ENCODE measurements at regions not wholly inside any gene's neighbourhood (a gene's known extent, or its start where the extent isn't known, plus 50 kb on each side); places are given as distances from the start of the nearest gene placed in this dataset.

DNA sequence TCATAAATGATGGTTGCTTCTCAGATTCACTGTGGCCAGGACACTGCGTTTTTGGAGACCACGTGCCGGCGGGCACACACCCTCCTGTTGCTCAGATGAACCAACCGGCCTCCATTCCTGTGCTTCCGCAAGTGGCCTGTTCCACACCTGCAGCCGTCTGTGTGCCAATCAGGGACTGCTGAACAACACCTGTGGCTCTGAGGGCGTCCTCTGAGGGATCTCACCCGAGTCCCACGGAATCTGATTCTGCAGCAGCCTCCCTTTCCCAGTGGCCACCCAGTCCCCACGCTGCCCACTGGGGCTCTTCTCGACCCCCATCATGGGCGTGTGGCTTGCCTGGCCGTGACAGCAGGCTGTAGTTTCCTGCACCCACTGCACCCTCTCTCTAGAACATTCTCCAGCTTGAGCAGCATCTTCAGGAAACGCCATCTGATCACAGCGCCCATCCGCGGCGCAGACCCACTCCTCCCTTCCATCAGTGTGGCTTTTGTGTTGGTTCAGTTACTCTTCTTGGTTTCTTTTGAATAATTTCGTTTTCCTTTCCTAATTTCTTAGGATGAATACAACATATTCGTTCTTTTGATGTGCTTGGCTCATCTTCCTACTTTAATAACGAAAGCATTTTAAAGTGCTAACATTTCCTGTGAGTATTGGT, 65.1 kb upstream of the SLC22A11 start:
- Histone ChIP-seq H3K27ac (no peak overlapping the region), H3K27me3 (no peaks in the 10 kb centered on the region), H3K4me3 (no peak overlapping the region), H3K4me1 (no peaks in the 10 kb centered on the region), H3K36me3 (no peaks in the 10 kb centered on the region), H3K9me3 (no peaks in the 10 kb centered on the region)
- intact Hi-C loops (cut with DNase I) = no loop called here
- no peak for TF ChIP-seq POLR2A (IDR thresholded peaks at IDR 0.05)
- TF ChIP-seq POLR2AphosphoS5 (IDR thresholded peaks at IDR 0.05; ENCODE audit: insufficient read depth in 1 of 2, low read depth in 1 of 2) = no peak
- TF ChIP-seq, protein P1, sequence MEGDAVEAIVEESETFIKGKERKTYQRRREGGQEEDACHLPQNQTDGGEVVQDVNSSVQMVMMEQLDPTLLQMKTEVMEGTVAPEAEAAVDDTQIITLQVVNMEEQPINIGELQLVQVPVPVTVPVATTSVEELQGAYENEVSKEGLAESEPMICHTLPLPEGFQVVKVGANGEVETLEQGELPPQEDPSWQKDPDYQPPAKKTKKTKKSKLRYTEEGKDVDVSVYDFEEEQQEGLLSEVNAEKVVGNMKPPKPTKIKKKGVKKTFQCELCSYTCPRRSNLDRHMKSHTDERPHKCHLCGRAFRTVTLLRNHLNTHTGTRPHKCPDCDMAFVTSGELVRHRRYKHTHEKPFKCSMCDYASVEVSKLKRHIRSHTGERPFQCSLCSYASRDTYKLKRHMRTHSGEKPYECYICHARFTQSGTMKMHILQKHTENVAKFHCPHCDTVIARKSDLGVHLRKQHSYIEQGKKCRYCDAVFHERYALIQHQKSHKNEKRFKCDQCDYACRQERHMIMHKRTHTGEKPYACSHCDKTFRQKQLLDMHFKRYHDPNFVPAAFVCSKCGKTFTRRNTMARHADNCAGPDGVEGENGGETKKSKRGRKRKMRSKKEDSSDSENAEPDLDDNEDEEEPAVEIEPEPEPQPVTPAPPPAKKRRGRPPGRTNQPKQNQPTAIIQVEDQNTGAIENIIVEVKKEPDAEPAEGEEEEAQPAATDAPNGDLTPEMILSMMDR (IDR thresholded peaks at IDR 0.05) = no peak
- DNase-seq (ENCODE audit: extremely low spot score in 2 of 2) = no peak

DNA sequence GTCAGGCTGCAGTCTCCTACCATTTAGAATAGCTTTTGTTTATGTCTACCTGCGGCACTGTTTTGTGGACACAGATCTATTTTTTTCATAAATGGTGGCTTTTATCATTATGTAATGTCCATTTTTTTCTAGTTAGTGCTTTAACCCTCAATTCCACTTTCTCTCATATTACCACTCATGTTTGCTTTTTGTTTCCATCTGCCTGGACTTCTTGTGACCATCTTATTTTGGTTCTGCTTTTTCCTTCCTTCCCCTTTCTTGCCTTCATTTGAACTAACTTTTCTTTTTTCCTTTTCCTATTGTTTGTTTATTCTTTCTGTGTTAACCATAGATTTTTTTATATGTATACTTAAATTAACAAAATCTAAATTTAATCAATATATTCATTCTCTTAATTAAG, 63.2 kb upstream of the SLC22A11 start:
- no peak overlapping the region for H3K4me3 ChIP-seq
- no peaks in the 10 kb centered on the region for H3K27me3 ChIP-seq
- no peak for DNase-seq (ENCODE audit: extremely low spot score in 2 of 2)
- intact Hi-C loops (cut with DNase I) = no loop called here
- no peaks in the 10 kb centered on the region for H3K4me1 ChIP-seq
- no peak overlapping the region for H3K27ac ChIP-seq
- no peaks in the 10 kb centered on the region for H3K9me3 ChIP-seq
- no peaks in the 10 kb centered on the region for H3K36me3 ChIP-seq
- TF ChIP-seq POLR2A (IDR thresholded peaks at IDR 0.05) (no peak), POLR2AphosphoS5 (IDR thresholded peaks at IDR 0.05; ENCODE audit: insufficient read depth in 1 of 2, low read depth in 1 of 2) (no peak)
- TF ChIP-seq, protein P1 (IDR thresholded peaks at IDR 0.05) = no peak

DNA sequence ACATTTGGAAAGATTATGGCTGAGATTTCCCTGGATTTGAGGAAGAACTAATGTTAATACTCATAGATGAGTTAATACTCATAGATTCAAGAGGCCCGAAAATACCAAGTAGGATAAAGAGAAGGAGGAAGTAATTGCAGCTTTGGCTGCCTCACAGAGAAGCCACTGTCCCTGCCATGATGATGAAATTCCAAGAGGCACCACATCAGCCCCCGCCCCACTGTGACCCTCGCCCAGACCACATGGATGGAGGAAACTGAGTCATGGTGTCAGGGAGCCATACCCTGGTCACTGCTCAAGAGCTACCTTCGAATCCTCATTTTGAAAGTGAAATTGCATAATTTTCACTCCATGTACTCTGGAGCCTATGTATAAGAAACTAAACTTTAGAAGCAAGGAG, 57.6 kb upstream of the SLC22A11 start:
- H3K4me3 ChIP-seq = no peak overlapping the region
- no peaks in the 10 kb centered on the region for H3K4me1 ChIP-seq
- no peak overlapping the region for H3K27ac ChIP-seq
- DNase-seq (ENCODE audit: extremely low spot score in 2 of 2) = no peak
- H3K36me3 ChIP-seq = no peaks in the 10 kb centered on the region
- intact Hi-C loops (cut with DNase I) = no loop called here
- H3K27me3 ChIP-seq = no peaks in the 10 kb centered on the region
- no peak for TF ChIP-seq POLR2A (IDR thresholded peaks at IDR 0.05)
- TF ChIP-seq, protein P1 (IDR thresholded peaks at IDR 0.05) = no peak
- no peak for TF ChIP-seq POLR2AphosphoS5 (IDR thresholded peaks at IDR 0.05; ENCODE audit: insufficient read depth in 1 of 2, low read depth in 1 of 2)
- no peaks in the 10 kb centered on the region for H3K9me3 ChIP-seq

DNA sequence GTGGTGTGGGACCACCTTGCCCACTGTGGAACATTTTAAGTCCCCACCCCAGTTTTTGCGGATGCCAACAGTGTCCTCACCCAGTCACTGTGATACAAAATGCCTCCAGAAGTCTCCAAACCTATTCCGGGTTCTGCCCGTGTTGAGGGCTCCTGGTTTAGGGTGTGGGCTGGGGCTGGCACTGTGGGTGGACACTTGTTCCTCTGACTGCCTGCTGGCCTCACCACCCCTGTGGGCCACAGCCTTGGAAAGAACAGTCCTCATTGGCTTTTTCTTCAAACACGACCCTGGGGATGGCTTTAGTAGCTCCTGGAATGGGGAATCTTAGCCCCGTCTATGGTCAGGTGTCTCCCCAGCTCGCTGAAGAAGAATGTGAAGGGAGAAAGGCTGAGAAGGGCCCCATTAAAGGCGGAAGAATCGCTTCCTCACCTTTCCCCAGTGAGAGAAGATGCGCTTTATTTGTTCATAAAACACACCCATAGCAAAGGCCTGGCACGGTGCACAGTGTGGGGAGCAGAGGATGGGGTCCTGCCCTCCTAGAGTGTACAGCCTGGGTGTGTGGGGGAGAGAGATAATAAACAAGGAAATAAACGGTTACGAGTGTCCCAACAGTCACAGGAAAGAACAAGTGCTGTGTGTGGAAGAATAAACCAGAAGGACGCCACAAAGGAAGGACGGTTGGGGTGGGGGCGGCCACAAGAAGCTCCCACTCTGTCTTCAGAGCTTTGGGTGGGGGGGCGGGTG, 56.3 kb upstream of the SLC22A11 start:
- H3K4me3 ChIP-seq = no peak overlapping the region
- no peak overlapping the region for H3K27ac ChIP-seq
- TF ChIP-seq POLR2AphosphoS5 (IDR thresholded peaks at IDR 0.05; ENCODE audit: insufficient read depth in 1 of 2, low read depth in 1 of 2) = no peak
- no peaks in the 10 kb centered on the region for H3K36me3 ChIP-seq
- H3K9me3 ChIP-seq = no peaks in the 10 kb centered on the region
- H3K4me1 ChIP-seq = no peaks in the 10 kb centered on the region
- no peaks in the 10 kb centered on the region for H3K27me3 ChIP-seq
- intact Hi-C loops (cut with DNase I) = no loop called here
- no peak for DNase-seq (ENCODE audit: extremely low spot score in 2 of 2)

DNA sequence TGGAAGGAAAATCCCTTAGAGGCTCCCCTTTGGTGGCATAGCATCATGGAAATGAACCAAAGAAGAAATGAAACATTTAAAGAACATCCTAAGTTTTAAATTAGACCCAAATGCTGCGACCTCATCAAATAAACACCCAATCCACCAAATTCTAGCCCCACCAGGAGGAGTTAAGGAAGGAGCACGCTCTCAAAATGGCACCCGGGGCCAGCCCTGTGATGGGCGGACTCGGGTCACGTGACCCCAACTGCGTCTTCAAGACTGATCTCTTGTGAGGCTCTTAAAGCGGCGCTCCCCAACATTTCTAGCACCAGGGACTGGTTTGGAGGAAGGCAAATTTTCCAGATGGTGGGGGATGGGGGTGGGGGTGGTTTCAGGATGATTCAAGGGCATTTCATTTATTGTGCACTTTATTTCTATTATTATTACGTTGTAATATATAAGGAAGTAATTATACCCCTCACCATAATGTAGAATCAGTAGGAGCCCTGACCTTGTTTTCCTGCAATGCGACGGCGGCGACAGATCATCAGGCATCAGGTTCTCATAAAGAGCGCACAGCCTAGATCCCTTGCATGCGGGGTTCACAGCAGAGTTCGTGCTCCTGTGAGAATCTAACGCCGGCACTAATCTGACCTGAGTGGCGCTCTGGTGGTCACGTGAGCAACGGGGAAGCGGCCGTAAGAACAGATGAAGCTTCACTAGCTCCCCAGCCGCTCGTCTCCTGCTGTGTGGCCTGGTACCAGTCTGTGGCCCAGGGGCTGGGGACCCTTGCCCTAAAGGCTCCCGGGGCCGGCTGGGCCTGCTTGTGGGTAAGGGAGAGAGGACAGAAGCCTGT, 55.3 kb upstream of the SLC22A11 start:
- no peak for DNase-seq (ENCODE audit: extremely low spot score in 2 of 2)
- Histone ChIP-seq H3K27me3 (no peaks in the 10 kb centered on the region), H3K27ac (no peak overlapping the region), H3K36me3 (no peaks in the 10 kb centered on the region), H3K4me3 (no peak overlapping the region), H3K4me1 (no peaks in the 10 kb centered on the region), H3K9me3 (no peaks in the 10 kb centered on the region)
- intact Hi-C loops (cut with DNase I) = no loop called here
- TF ChIP-seq POLR2A (IDR thresholded peaks at IDR 0.05) (no peak), POLR2AphosphoS5 (IDR thresholded peaks at IDR 0.05; ENCODE audit: insufficient read depth in 1 of 2, low read depth in 1 of 2) (no peak)
- TF ChIP-seq, protein P1 (IDR thresholded peaks at IDR 0.05) = no peak
